Cerebellar cortex (tissue), 1 donor: ENCODE measurements at regions not wholly inside any gene's neighbourhood (a gene's known extent, or its start where the extent isn't known, plus 50 kb on each side); places are given as distances from the start of the nearest gene placed in this dataset.
A peak's percentile ranks its signal among the peaks of the same experiment; 100 is the strongest.

ENCODE experiments used
- DNase-seq: peaks from one replicate; pipeline ENCODE4 v3.0.0-alpha.2; 2015; ENCODE audit warnings: low spot score

DNA sequence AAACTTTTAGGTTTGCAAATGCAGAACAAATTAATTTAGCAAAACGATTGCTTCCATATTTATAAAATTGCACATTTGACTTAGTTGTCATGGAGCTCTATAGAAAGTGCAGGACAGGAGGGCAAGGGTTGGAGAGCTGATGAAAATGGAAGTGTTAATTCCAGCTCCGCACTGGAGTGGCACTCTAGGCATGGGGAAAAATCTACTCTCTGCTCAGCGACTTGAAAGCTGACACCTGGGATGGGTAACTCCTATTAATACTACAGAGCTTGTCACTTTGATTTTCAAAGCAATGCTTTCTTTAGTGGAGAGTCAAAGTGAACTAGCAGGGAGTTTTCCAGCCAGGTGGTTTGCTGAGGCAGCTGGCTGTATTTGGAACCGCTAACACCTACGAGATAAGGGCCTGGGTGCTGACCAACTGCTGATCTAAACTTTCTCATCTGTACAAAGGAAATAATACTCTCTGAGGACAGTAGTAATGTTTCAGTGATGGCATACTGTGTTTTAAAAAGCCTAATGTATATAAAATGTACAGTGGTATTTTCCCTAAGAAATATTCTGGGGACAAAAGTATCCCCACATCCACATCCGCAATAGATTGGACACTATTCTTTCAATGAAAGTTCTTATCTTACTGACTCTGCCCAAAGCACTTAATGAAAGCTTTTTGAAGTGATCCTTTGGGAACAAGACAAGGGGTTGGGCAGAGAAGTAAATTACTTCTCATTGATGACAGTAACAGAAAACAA is 444.3 kb downstream of the GPAM start:
- DNase-seq = no peak

DNA sequence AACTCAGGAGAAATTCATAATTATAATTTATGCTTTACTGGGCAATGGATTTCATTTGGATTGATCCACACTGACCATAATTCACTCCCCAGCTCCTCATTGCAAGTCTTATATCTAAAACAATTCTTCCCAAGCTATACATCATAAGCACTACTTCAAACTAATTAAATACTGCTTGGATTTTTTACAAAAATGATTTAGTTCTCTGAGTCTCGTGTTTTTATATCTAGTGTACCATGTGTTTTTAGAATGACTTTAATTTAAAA is 443.8 kb downstream of the GPAM start:
- DNase-seq = no peak

DNA sequence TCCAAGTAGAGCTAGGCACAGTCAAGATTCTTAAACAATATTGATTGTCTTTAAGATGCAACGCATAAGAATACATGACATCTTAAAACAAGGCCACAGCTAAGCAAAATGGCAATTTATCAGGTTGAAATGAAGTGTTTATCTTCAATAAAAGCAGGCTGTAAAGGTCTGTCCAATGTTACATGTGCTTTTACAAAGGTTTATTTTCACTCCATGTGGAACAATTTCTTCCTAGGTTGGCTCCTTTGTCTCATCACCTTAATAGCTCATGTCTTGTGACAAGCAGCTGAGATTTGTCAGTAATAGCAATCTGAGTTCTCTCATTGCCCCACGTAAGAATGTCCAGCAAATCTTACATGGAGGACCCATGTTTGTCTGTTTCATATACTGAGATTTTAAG is 437.6 kb downstream of the GPAM start:
- DNase-seq = no peak

DNA sequence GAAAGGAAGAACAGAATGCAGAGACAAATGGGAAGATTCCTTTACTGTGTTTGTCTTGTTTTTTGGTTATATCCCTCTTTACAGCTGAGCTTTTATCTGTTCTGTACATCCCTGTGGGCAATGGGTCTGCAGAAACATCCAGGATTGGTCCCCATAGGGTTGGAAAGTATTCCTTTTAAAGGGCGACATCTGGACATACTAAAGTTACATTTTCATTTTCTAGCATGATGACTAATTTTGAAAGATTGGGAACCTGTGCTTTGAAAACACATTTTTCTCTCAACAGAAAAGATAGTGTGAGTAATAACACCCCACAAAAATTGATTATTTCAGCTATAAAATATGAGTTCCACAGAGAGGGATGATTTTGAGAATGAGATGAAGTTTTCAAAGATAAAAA is 435.8 kb downstream of the GPAM start:
- no peak for DNase-seq

DNA sequence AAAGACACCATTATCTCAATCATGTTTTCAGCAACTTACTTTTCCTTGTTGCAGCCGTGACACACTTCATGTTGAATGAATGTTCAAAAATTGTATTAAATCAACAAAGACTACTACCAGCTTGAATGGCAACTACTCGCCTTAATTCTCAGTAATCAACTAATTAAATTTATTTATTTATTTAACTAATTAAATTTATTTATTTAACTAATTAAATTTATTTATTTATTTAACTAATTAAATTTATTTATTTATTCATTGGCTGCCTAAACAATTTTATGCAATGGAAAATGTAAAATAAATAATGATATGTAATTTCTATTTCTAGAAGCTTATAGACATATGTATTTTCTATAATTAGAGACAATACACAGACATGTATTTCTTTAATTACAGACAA is 435.4 kb downstream of the GPAM start:
- DNase-seq = no peak

DNA sequence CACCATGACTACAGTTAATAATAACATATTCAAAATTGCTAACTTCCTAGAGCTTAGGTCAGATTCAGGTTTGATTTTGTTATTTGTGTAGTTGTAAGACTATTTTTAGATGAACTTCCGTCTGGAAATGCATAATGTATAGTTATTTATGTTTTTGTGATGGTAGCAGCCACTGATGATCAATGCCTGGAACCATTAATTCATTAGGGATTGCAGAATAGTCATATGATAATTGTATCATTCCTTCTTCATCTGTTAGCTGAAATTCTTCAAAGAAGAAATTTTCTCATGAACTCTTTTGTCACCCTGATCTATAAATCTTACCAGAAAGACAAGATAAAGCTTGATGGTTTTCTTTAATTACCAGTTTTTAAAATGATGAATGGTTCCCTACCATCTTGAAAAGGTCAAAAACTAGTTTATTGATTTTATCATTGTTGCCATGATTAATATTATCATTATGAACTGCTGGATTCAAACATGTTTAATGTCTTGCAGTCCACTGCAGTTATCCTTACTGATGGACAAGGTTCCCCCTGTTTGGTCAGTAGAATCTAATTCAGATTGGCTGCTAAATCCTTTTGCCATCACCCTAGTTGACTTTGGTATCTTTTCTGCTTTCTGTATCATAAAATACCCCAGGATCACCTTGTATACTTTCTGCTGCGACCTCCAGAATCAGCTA is 433.3 kb downstream of the GPAM start:
- DNase-seq = no peak

DNA sequence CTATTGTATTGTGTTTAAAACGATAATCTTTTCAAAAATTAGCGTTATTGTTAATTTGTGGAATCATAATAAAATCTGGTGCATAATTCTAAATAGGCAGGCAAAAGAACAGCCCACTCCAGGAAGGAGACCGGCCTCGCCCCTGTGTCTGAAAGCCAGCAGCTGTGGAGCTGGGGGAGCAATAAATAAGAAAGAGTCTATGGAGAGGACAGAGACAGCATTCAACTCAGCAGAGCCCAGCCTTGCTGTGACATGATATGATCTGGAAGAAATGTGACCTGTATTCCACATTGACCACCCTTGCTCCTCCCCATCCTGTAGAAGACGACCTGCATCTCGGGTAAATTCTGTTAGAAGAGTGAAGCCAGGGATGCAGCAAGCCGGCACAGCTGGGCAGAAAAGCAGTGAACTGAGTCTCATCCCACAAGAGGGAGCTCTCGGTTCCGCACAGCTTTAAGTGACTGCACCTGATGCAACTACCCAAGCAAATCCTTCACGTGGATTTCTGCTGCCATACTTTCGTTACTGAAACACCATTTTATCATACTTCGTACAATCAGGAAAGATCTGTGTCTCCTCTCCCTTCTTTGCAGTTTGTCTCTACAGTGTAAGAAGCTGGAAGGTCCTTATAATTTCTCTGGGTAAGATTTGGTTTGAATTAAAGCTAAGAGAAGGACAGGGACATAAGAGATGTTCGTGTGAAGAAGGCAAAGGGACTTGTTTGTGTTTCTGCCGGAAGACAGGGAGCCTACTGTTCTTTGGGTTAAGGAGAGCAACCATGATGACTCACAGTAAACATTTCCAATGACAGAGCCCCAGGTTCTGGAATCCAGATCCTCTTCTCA is 427.1 kb downstream of the GPAM start:
- peak; percentile 39 for DNase-seq

DNA sequence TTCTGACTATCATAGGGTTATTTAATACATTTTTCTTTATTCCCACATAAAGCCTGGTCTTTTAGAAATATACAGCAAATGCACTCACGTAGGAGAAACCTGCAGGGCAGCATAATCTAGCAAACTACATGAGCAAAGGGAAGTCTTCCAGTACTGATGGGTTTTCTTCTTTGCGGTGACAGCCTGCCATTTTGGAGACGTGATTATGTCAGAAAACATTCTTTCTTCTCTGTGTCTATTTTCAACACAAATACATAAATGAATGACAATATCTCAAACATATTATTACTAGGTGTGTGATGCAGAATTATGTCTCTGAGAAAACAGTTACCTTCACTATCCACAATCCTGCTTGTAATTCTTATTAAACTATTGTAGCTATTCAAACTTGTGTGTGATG is 425.0 kb downstream of the GPAM start:
- DNase-seq = no peak

DNA sequence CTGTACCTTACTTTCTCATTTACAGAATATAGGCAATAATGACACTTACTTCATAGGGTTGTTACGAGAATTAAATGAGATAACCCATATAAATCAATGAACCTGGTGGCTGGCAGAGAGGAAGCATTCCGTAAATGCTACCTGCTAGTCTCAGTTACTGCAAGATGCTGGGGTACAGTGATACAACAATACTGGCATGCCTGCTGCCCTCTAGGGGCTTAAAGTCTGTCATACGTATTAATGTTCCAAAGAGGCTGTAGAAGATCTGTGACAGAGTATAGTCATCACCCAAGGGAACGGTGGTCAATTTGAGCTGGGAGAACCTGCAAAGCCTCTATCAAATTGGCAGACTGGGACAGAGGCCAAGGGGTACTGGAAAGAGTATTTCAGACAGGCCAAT is 421.5 kb downstream of the GPAM start:
- no peak for DNase-seq

DNA sequence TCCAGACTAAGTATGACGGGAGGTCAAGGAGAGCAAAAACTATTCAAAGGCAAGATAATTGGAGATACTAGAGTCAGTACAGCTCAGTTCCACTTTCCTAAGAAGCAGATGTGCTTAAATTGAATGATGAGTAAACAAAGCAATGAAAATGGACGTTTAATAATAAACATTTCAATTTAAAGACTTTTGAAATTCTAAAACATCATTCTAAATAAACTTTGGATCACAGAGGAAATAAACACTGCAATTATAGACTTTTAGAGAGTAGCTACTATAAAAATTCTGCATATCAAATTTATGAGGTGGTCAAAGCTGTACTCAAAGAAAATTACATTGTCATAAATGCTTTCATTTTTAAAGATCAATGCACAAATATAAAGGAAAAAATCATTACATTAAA is 418.3 kb downstream of the GPAM start:
- no peak for DNase-seq

DNA sequence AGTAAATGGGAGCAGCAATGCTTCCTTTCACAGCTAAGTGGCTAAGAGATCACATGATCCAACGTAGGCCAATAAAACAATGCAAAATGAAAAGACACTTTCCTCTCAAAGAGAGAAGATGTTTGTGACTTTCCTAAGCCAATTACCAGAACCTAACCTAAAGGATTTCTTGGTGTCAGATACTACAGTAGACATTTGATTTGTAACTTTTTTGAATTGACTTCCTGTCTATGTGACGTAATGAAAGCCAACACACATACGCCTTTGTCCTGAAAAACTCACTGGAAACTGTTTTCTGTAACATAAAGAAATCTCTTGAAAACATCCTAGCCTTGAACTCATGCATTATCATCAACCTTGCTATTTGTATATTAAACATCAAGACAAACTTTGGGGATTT is 417.1 kb downstream of the GPAM start:
- DNase-seq = no peak

DNA sequence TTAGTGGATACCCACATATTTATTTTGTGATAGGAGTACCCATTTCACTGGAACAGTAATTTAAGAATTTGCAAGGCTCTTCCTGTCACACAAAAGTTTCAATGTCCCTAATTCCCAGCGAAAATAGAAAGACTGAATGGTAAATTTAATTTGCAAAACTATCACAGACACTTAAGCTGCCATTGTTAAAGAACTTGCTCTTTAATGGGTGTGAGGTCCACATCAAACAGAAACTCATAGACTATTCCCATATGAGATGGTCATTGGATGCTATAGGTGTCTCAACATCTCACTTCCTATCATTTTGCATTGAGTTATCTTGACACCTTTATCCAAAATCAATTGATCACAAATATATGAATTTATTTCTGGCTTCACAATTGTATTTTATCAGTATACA is 415.9 kb downstream of the GPAM start:
- no peak for DNase-seq

DNA sequence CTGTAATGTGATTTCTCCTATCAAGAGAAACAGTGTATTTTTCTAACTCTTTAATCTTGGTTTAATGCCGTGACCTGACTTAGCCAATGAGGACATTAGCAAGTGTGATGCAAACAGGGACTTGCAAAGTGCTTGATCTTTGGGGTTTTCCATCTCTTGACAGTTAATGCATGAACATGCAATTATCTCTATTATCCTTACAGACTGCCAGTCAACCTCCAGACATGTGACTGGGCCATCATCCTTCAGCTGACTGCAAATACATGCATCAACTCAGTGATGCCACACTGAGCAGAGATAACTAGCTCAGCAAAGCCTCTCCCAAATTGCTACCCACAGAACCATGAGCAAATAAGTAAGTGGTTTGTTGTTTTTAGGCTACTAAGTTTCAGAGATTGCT is 409.6 kb downstream of the GPAM start:
- no peak for DNase-seq

DNA sequence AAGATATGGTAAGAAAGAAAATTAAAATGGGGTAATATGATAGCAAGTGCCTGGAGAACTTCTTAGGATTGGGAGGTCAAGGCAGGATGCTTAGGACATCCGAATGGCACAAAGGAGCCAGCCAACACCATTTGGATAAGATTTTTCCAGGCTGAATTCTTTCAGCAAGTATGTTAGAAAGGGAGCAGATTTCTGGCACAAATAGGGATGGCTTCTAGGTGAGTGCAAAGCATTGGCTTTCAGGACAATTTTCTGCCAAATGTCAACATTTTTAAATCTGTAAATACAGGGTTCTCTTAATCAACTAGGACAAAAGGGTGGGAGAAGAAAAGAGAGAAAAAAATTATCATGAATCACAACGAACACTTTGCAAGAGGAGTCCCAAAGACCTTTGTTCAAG is 409.1 kb downstream of the GPAM start:
- DNase-seq = peak; percentile 65

DNA sequence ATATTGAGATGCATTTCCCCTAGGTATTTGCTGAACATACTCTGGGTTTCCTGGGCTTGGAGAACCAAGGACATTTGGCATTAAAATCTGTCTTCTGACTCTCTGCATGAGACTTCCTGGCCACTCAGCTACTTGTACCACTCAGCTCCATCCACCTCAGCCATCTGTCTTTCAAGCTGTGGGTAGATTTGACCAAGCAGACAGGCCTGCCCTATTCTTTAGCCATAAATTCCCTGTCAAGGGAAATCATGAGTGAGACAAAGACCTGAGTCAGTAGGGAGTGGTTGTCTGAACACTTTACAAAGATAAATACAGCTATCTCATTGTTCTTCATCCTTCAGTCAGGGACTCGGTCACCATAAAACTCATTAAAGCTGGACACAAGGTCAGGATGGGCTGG is 399.1 kb downstream of the GPAM start:
- DNase-seq = peak; percentile 95

DNA sequence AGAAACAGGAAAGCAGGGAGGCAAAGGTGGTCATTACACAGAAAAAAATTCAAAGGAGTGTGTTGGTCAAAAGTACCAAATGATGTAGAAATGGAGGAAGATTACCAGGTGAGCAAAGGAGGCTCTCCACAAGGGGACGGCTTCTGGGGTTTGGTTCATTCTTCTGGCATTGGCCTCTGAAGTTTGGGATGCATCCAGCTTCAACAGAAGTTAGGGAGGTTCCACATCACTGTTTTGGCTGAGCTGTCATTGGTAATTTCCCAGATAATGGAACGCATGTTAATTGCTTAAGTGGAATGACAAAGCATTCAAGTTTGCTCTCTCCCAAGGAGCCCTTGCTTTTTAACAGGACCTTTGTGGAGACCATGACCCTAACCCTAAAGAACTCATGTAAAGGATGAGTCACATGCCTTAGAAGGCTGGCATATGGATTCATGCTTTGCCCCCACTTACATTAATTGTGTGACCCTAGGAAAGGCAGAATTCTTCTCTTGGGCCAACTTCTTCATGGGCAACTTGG is 398.6 kb downstream of the GPAM start:
- DNase-seq = peak; percentile 74

DNA sequence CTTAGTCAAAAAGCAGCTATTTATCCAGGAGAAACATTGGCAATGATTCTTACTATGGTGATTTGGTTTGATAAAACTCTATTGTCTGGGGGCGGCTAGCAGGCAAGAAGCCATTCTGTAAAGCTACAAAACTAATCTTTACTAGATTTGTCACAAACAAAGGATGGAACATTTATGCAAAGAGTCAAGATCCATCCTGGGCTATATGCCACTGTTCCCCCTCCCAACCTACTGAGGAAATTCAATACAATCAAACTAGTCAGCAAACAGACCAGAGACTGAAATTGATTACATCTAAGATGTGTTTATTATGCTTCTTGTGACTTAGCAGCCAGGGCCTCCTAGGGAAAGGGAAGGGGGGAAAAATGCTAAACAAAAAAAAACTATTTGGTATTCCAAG is 397.6 kb downstream of the GPAM start:
- no peak for DNase-seq

DNA sequence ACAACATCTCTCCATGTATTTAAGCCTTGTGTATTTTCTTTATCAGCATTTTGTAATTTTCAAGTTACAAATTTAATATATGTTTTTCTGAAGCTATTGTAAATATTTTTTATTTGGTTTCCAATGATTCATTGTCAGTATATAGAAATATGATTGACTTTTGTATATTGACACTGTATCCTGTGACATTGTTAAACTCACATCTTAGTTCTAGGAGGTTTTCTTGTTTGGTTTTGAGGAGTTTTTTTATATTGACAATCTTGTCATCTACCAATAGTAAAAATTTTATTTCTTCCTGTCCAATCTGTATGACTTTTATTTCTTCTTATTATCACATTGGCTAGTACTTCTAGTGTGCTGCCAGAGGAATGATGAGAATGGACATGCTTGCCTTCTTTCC is 393.7 kb downstream of the GPAM start:
- no peak for DNase-seq

DNA sequence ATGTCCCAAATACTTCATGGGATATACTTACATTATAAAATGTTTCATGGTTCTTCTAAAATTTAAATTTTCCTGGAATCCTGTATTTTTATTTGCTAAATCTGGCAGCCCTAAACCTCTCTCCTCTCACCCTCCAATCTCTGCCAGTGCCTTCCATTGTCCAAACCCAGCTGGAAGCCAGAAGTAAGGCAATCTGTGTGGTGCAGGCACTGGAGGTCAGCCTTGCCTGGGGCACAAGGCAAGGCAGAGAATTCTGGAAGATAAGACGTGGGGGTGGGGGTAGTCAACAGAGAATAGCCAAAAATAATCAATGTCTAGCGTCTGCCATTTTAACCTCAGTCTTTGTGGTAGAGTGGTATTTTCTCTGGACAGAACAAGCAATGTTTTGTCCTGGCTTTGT is 381.7 kb downstream of the GPAM start:
- DNase-seq = no peak

DNA sequence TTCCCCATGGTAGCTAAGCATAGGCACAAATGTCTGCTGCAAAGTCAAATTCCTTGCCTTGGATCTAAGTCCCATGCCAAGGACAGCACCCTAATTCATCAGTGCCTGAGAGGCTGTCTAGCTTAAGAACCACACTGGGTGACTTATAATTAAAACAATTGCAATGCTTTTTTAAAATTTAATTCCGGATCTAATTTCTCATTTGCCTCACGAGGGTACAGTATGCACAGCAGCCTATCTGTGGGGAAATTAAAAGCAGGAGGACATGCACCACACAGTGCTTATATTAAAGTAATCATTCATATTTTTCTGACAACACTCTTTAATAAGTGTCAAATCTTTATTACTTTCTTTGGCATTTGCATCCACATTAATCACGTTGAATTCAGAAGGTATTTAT is 378.8 kb downstream of the GPAM start:
- DNase-seq = no peak

DNA sequence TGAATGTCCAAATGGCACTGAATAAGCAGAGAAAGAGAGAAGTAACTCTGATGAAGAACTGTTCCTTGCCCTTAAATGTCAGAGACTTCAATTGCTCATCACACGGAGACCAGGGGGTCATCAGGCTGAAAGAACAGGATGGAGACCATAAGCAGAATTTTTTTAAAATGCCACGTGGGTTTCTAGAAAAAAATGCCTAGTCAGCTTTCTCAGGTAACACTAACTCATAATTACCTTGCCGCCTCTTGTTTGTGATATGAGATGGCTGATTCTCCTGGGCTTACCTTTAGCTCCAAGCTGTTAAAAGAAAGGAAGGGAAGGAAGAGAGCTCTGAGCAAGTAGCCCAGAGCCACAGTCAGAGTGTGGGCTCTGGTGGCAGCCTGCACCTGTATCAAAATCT is 372.0 kb downstream of the GPAM start:
- no peak for DNase-seq

DNA sequence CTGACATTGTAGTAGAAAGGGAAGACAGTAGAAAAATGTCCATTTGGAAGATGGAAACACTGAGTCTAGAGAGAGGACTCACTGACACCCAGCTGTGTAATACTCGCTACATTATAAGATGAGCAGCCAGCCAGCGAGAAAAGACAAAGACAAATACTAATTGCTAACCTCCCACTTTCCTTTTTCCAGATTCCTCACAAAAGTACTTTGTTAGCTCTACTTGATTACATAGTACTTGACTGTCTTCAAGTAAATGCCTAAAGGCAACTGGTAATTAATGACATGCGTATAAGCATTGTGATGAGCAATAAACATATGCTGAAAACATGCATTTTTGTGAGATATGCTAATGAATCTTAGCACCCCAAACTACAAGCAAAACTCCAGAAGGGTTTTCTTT is 363.1 kb downstream of the GPAM start:
- DNase-seq = no peak

DNA sequence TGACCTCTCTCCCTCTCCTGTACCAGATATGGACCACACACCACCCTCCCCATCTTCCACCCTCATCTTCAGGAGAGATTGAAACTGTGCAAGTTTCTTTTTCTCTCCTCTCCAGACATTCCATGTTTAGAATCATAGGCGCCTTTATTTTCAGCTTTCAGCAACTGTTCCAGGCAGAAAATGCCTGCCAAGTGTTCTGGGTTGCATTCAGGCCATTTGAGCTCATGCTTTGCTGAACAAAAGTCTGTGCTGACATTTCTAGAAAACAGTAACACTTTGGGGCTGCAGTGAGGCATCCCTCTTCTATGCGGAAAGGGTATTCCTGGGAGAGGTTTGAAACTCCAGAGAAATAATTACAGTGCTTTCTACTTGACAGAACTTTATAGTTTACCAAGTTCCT is 361.7 kb downstream of the GPAM start:
- peak; percentile 78 for DNase-seq
